ENCODE measurements at regions not wholly inside any gene's neighbourhood (a gene's known extent, or its start where the extent isn't known, plus 50 kb on each side); places are given as distances from the start of the nearest gene placed in this dataset.

- no peak for DNase-seq (ENCODE audit: low read depth)
- no peak overlapping the region for H3K4me3 ChIP-seq (ENCODE audit: low read depth, low read length)
- TF ChIP-seq, protein P1, sequence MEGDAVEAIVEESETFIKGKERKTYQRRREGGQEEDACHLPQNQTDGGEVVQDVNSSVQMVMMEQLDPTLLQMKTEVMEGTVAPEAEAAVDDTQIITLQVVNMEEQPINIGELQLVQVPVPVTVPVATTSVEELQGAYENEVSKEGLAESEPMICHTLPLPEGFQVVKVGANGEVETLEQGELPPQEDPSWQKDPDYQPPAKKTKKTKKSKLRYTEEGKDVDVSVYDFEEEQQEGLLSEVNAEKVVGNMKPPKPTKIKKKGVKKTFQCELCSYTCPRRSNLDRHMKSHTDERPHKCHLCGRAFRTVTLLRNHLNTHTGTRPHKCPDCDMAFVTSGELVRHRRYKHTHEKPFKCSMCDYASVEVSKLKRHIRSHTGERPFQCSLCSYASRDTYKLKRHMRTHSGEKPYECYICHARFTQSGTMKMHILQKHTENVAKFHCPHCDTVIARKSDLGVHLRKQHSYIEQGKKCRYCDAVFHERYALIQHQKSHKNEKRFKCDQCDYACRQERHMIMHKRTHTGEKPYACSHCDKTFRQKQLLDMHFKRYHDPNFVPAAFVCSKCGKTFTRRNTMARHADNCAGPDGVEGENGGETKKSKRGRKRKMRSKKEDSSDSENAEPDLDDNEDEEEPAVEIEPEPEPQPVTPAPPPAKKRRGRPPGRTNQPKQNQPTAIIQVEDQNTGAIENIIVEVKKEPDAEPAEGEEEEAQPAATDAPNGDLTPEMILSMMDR (conservative IDR thresholded peaks at IDR 0.05; ENCODE audit: low read depth, low read length) = no peak
These were observed 305.0 kb downstream of the EFNB2 start for GRCh38 chr13:106230450-106230849.

- TF ChIP-seq, protein P1 (conservative IDR thresholded peaks at IDR 0.05; ENCODE audit: low read depth, low read length) = no peak
- H3K4me3 ChIP-seq (ENCODE audit: low read depth, low read length) = no peak overlapping the region
- no peak for DNase-seq (ENCODE audit: low read depth)
These were observed 310.3 kb downstream of the EFNB2 start for GRCh38 chr13:106225126-106225525.

- no peak overlapping the region for H3K4me3 ChIP-seq (ENCODE audit: low read depth, low read length)
- TF ChIP-seq, protein P1 (conservative IDR thresholded peaks at IDR 0.05; ENCODE audit: low read depth, low read length) = no peak
- no peak for DNase-seq (ENCODE audit: low read depth)
These were observed 315.3 kb downstream of the EFNB2 start for GRCh38 chr13:106220211-106220610.

DNA sequence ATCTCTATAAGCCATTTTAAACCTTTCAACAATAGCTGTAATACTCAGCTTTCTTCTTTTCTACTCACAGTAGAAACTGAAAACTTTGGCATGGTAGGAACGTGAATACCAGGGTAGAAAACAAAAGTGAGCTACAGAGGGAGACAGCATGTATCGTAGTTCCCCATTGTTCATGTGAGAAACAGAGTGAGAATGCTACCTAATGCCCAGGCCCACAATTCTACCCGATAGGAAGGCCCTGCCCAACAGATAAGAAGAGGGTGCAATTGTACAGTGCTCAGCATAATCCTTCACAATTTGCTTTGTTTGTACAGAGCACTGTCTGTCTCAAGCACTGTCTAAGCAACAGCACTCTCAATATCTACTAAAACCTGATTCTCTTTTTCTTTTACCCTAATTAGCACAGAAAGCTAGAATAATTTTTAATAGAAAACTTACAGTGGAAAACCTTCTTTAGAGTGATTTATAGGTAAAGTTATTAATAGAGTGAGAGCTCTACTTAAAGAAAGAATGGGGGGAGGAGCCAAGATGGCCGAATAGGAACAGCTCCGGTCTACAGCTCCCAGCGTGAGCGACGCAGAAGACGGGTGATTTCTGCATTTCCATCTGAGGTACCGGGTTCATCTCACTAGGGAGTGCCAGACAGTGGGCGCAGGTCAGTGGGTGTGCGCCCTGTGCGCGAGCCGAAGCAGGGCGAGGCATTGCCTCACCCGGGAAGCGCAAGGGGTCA lies 322.3 kb downstream of the EFNB2 start:
- TF ChIP-seq, protein P1 (conservative IDR thresholded peaks at IDR 0.05; ENCODE audit: low read depth, low read length) = no peak
- no peak for DNase-seq (ENCODE audit: low read depth)
- no peak overlapping the region for H3K4me3 ChIP-seq (ENCODE audit: low read depth, low read length)

DNA sequence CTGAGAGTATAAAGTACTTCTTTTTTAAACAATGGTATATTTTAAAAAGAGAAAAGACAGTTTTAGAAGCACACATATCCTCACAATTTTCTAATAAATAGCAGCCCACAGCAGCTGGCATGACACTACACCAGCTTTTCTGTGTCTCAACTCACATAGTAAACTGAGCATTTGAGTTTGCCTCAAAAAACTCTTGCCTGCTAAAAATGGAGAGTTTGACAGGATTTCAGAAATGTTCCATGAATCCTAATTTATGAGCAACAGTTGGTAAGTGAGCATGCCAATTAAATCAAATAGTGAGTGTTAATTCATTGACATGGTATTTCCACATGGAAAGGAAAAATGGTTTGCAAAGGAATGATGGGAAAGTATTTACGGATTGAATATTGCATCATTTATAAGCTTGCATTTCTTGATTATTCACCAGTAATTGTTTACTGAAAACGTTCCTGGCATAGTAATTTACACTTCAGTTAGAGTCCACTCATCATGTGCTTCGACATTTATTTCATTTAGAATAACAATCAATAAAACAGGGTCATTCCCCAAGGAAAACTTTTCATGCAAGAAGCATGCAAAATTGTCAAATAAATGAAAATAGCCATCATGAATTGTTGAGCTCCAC lies 323.0 kb downstream of the EFNB2 start:
- no peak overlapping the region for H3K4me3 ChIP-seq (ENCODE audit: low read depth, low read length)
- TF ChIP-seq, protein P1 (conservative IDR thresholded peaks at IDR 0.05; ENCODE audit: low read depth, low read length) = no peak

GRCh38 chr13:106210324-106210723 lies 325.1 kb downstream of the EFNB2 start:
- no peak for DNase-seq (ENCODE audit: low read depth)
- TF ChIP-seq, protein P1 (conservative IDR thresholded peaks at IDR 0.05; ENCODE audit: low read depth, low read length) = no peak
- no peak overlapping the region for H3K4me3 ChIP-seq (ENCODE audit: low read depth, low read length)

More for the DNA sequence above, 323.0 kb downstream of the EFNB2 start:
- no peak for DNase-seq (ENCODE audit: low read depth)

DNA sequence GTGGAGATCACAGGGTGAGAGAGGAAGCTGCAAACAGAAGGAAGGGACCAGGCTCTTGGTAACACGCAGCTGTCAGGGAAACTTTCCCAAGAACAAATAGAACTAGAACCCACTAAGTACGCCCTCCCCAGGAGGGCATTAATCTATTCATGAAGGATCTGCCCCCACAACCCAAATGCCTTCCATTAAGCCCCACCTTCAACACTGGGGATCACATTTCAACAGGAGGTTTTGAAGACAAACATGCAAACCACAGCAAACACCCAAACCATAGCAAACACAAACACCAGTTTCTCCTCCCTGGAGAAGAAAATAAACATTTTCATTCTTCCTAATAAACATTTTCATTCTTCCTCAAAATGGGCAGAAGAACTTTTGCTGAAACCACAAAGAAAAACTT lies 329.6 kb downstream of the EFNB2 start:
- H3K4me3 ChIP-seq (ENCODE audit: low read depth, low read length) = no peak overlapping the region
- TF ChIP-seq, protein P1 (conservative IDR thresholded peaks at IDR 0.05; ENCODE audit: low read depth, low read length) = no peak
- DNase-seq (ENCODE audit: low read depth) = no peak
